Colonic mucosa (tissue), 4 donors: ENCODE measurements at regions not wholly inside any gene's neighbourhood (a gene's known extent, or its start where the extent isn't known, plus 50 kb on each side); places are given as distances from the start of the nearest gene placed in this dataset.

Source experiments
- DNase-seq: peaks from one replicate; pipeline ENCODE4 v3.0.0-alpha.2; 2020
- H3K27ac ChIP-seq: fragments of 200-600 bp; one replicate; pipeline ENCODE4 v1.8.0; 2021
- H3K27me3 ChIP-seq: fragments of 200-600 bp; one replicate; pipeline ENCODE4 v1.8.0; 2021
- H3K36me3 ChIP-seq: fragments of 200-600 bp; one replicate; pipeline ENCODE4 v1.8.0; 2021
- H3K4me1 ChIP-seq: fragments of 200-600 bp; one replicate; pipeline ENCODE4 v1.8.0; 2021; ENCODE audit warnings: mild to moderate bottlenecking
- H3K4me3 ChIP-seq: fragments of 200-600 bp; one replicate; pipeline ENCODE4 v1.8.0; 2021
- H3K9ac ChIP-seq, 2 donors: one replicate each; pipeline ENCODE4 v1.7.0; 2013; ENCODE audit warnings: control low read depth in 2 of 2, low read depth in 2 of 2, low read length in 2 of 2
- H3K9me3 ChIP-seq: fragments of 200-600 bp; one replicate; pipeline ENCODE4 v1.8.0; 2021
- intact Hi-C: fragments of 100-400 bp; cut with DNase I; formaldehyde crosslinking; loops from one replicate; pipeline ENCODE4 v1.14.1; 2022
- TF ChIP-seq, protein P1 (sequence below): fragments of 200-600 bp; IDR thresholded peaks from one replicate; pipeline ENCODE4 v1.8.0; 2022; ENCODE audit warnings: antibody characterized with exemption, mild to moderate bottlenecking
- donor health status: healthy.
- donor health status: DM: no; HTN: no; CAD: no.
- donor health status: DM: no; HTN: no; CAD: no.

DNA sequence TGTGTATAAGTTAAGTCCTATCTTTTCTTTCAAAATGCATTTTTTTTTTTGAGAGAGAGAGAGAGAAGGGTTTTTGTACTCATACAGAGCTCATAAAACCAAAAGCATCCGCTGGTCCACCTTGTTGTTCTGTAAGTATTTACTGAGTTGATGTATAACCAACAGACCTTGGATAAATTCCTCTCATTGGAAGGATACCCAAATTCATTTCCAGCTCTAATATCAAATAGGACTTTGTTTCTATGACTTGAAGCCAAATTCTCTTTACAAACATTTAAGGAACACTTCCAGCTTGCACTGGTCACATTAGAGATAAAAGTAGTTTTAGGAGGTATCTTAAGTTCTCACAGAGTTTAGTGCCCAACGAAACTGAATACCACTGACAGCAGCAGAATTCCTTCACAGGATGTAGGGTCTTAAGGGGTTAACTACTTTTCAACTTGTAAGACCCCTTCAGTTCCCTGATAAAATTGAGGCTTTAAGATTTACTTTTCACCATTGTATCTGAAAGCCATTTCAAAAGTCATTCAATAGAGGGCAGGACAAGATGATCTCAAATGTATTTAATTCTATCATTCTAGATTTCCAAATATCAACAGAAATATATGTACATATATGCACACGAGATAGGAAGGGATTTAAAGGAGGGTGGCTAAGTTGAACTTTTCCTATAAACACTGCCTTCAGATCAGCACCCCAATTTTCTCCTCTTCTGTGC lies 1398.5 kb upstream of the CELF4 start:
- Histone ChIP-seq H3K4me3 (no peak overlapping the region), H3K27me3 (no peaks in the 10 kb centered on the region), H3K9ac (no peak overlapping the region), H3K36me3 (no peaks in the 10 kb centered on the region), H3K27ac (no peak overlapping the region), H3K4me1 (no peaks in the 10 kb centered on the region), H3K9me3 (no peaks in the 10 kb centered on the region)
- intact Hi-C loops: no loop called here
- DNase-seq: no peak
- TF ChIP-seq, protein P1, sequence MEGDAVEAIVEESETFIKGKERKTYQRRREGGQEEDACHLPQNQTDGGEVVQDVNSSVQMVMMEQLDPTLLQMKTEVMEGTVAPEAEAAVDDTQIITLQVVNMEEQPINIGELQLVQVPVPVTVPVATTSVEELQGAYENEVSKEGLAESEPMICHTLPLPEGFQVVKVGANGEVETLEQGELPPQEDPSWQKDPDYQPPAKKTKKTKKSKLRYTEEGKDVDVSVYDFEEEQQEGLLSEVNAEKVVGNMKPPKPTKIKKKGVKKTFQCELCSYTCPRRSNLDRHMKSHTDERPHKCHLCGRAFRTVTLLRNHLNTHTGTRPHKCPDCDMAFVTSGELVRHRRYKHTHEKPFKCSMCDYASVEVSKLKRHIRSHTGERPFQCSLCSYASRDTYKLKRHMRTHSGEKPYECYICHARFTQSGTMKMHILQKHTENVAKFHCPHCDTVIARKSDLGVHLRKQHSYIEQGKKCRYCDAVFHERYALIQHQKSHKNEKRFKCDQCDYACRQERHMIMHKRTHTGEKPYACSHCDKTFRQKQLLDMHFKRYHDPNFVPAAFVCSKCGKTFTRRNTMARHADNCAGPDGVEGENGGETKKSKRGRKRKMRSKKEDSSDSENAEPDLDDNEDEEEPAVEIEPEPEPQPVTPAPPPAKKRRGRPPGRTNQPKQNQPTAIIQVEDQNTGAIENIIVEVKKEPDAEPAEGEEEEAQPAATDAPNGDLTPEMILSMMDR: no peak

DNA sequence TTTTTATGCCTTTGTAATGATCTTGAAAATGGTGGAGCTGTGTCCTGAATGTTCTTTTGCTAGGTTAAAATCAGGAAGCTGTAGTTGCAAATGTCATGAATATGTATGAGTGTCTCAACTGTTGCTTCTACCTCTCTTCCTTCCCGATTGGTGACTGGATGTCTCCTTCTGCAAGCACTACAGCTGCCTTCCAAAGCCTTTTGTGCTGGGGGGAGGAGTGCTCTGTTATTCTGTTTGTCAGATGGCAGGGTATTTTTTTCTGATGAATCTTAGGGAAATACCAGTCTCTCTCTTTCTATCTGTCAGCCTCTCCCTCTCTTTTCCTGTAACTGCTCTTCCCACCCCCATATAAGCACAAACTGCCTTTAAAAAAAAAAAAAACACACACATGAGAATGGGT lies 1396.3 kb upstream of the CELF4 start:
- no peaks in the 10 kb centered on the region for H3K36me3 ChIP-seq
- H3K9me3 ChIP-seq: no peaks in the 10 kb centered on the region
- no peak overlapping the region for H3K9ac ChIP-seq
- DNase-seq: no peak
- intact Hi-C loops: no loop called here
- H3K4me3 ChIP-seq: no peak overlapping the region
- no peaks in the 10 kb centered on the region for H3K4me1 ChIP-seq
- no peak overlapping the region for H3K27ac ChIP-seq
- TF ChIP-seq, protein P1: no peak
- H3K27me3 ChIP-seq: no peaks in the 10 kb centered on the region

DNA sequence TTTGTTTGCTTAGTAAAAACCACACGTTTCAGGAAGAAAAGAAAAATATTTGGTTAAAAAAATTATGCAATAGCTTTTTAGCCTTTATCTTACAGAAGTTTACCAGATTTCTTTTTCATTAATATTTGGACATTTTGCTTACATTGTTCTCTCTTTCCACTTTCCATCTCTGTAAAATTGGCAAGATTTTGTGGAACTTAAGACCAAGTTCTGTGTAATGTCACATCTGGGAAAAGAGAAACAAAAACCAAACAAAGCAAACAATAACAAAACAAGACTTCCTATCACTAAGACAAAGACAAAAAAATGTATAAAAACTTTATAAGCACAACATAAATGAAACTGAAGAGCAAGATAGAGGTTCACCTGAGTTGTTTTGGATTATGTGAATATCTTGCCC lies 1392.1 kb upstream of the CELF4 start:
- Histone ChIP-seq H3K27me3 (no peaks in the 10 kb centered on the region), H3K36me3 (no peaks in the 10 kb centered on the region), H3K4me1 (no peaks in the 10 kb centered on the region), H3K27ac (no peak overlapping the region), H3K9me3 (no peaks in the 10 kb centered on the region), H3K4me3 (no peak overlapping the region), H3K9ac (no peak overlapping the region)
- intact Hi-C loops: no loop called here
- no peak for DNase-seq
- TF ChIP-seq, protein P1: no peak

DNA sequence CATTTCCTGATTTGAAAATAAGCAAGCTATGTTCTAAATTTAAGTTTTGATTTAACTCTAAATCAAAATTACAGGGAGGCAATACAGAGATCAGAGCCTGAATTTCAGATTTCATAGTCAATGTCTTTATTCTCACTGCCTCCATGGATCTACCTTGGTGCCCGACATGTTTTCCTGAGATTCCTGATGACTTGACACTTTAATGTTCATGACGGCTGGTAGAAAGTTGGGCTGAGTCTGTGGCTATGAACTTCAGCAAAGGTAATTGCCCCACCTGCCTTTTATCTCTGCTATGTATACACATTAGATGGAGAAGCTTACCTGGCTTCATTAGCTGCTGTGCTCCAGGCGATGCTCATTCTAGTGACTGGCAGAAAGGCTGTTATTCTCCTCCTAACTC lies 1390.5 kb upstream of the CELF4 start:
- H3K9ac ChIP-seq: no peak overlapping the region
- TF ChIP-seq, protein P1: no peak
- H3K4me1 ChIP-seq: no peaks in the 10 kb centered on the region
- intact Hi-C loops: no loop called here
- H3K27ac ChIP-seq: no peak overlapping the region
- no peak overlapping the region for H3K4me3 ChIP-seq
- no peaks in the 10 kb centered on the region for H3K36me3 ChIP-seq
- H3K9me3 ChIP-seq: no peaks in the 10 kb centered on the region
- DNase-seq: no peak
- H3K27me3 ChIP-seq: no peaks in the 10 kb centered on the region

DNA sequence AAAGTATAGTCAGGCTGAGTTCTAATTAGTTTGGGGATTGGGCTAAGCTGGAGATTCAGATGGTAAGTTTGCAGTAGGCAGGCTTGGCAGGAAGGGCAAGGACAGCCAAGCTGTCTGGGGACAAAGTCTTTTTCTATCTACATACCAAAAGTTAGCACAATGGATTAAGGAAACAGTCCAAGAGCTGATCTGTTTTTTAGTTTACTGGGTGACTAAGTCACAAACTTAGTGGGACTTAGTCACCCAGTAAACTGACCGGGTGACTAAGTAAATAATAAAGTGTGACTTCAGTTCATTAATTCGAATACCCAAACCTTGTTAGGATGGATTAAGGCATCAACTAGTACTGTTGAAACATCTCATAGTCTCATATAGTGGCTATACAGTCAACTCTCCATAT lies 1386.0 kb upstream of the CELF4 start:
- Histone ChIP-seq H3K36me3 (no peaks in the 10 kb centered on the region), H3K9ac (no peak overlapping the region)

More for the DNA sequence above, 1386.0 kb upstream of the CELF4 start:
- Histone ChIP-seq H3K27ac (no peak overlapping the region), H3K9me3 (no peaks in the 10 kb centered on the region), H3K27me3 (no peaks in the 10 kb centered on the region), H3K4me3 (no peak overlapping the region), H3K4me1 (no peaks in the 10 kb centered on the region)
- intact Hi-C loops: no loop called here
- no peak for DNase-seq
- TF ChIP-seq, protein P1: no peak
